ENCODE measurements at regions not wholly inside any gene's neighbourhood (a gene's known extent, or its start where the extent isn't known, plus 50 kb on each side); places are given as distances from the start of the nearest gene placed in this dataset.

DNA sequence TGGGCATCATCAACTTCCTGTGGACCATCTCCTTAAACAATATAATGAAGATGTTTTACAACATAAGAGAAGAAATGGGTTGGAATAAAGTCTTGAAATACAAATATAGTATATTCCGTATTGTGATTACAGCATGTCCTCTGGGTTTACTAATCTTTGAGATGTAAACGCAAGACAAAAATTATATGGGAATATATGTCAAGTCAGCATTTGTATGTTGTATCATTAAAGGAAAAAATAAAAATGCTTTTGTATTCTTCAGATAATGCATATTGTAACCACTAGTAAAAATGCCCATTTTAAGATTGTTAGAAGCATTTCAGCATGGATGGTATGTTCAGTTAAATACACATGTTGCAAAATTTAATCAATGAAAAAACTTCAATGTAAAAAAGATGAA lies 893.3 kb downstream of the FLRT2 start:
- no peak for FAIRE-seq
- no peak overlapping the region for H2AFZ ChIP-seq (ENCODE audit: low read depth, low read length)
- TF ChIP-seq POLR2AphosphoS5 (IDR thresholded peaks at IDR 0.05; ENCODE audit: insufficient read depth, low read depth, low read length): no peak
- H4K20me1 ChIP-seq (replicated peaks; ENCODE audit: control insufficient read depth, extremely low read depth, insufficient read depth, low read length): no peaks in the 10 kb centered on the region
- BruUV-seq (replicated peaks): no TSS peak
- H3K9ac ChIP-seq (replicated peaks; ENCODE audit: extremely low read depth, insufficient read depth, low read length): no peak overlapping the region
- H3K4me2 ChIP-seq (ENCODE audit: insufficient read depth, low read length): no peak overlapping the region
- H3K4me3 ChIP-seq (replicated peaks in 1 of 3; ENCODE audit: insufficient read depth in 1 of 3, low read depth in 1 of 3, low read length in 3 of 3): no peak overlapping the region
- no peak for DNase-seq (ENCODE audit: low read depth, low spot score)
- no peaks in the 10 kb centered on the region for H3K36me3 ChIP-seq (ENCODE audit: control insufficient read depth in 2 of 2, extremely low read depth in 1 of 2, insufficient read depth in 2 of 2, low read length in 2 of 2)
- ChIA-PET POLR2A (no interaction called here), CTCF (no interaction called here)
- H3K9me3 ChIP-seq (replicated peaks; ENCODE audit: control insufficient read depth, insufficient read depth, low read length): peaks cover 5% of the 10 kb centered on the region
- dilution Hi-C loops (cut with MboI; ENCODE audit: extremely low pct_ligation_motif_present, low sequenced_read_pairs) (no loop called here), intact Hi-C loops (cut with micrococcal nuclease) (no loop called here)
- no peaks in the 10 kb centered on the region for H3K27me3 ChIP-seq (ENCODE audit: control insufficient read depth in 2 of 2, insufficient read depth in 2 of 2, low read length in 2 of 2)
- H3K27ac ChIP-seq (ENCODE audit: insufficient read depth, low read depth, low read length): no peak overlapping the region
- no peaks in the 10 kb centered on the region for H3K4me1 ChIP-seq (ENCODE audit: control insufficient read depth, extremely low read depth, insufficient read depth, low read length)
- H3K79me2 ChIP-seq (ENCODE audit: control insufficient read depth, insufficient read depth, low read length): no peaks in the 10 kb centered on the region
- H3K9me1 ChIP-seq (replicated peaks; ENCODE audit: control insufficient read depth, extremely low read depth, insufficient read depth, low read length): no peaks in the 10 kb centered on the region

DNA sequence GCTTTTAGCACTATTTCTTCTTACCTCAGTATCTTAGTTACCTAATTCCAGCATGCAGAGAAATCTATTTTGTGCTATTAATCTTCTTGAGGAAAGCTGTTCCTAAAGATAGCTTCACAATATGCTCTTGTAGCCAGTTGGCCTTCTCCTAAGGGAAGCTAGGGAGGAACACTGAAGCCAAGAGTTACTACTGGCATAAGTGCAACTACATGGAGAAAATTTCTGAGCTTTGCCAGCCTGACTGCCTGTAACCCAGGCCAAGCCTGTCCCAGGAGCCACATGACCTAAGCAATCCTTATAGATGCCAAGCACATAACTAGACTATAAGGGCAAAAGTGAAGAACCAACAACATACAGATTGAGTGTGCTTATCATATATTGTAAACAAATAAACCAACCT lies 890.2 kb downstream of the FLRT2 start:
- no peak overlapping the region for H3K27ac ChIP-seq (ENCODE audit: insufficient read depth, low read depth, low read length)
- no peaks in the 10 kb centered on the region for H3K79me2 ChIP-seq (ENCODE audit: control insufficient read depth, insufficient read depth, low read length)
- no peak overlapping the region for H3K4me2 ChIP-seq (ENCODE audit: insufficient read depth, low read length)
- ChIA-PET POLR2A (no interaction called here), CTCF (no interaction called here)
- no TSS peak for BruUV-seq (replicated peaks)
- dilution Hi-C loops (cut with MboI; ENCODE audit: extremely low pct_ligation_motif_present, low sequenced_read_pairs): no loop called here
- intact Hi-C loops (cut with micrococcal nuclease): no loop called here
- peaks cover 5% of the 10 kb centered on the region for H3K9me3 ChIP-seq (replicated peaks; ENCODE audit: control insufficient read depth, insufficient read depth, low read length)
- no peaks in the 10 kb centered on the region for H3K9me1 ChIP-seq (replicated peaks; ENCODE audit: control insufficient read depth, extremely low read depth, insufficient read depth, low read length)
- H2AFZ ChIP-seq (ENCODE audit: low read depth, low read length): no peak overlapping the region
- TF ChIP-seq, protein P1, sequence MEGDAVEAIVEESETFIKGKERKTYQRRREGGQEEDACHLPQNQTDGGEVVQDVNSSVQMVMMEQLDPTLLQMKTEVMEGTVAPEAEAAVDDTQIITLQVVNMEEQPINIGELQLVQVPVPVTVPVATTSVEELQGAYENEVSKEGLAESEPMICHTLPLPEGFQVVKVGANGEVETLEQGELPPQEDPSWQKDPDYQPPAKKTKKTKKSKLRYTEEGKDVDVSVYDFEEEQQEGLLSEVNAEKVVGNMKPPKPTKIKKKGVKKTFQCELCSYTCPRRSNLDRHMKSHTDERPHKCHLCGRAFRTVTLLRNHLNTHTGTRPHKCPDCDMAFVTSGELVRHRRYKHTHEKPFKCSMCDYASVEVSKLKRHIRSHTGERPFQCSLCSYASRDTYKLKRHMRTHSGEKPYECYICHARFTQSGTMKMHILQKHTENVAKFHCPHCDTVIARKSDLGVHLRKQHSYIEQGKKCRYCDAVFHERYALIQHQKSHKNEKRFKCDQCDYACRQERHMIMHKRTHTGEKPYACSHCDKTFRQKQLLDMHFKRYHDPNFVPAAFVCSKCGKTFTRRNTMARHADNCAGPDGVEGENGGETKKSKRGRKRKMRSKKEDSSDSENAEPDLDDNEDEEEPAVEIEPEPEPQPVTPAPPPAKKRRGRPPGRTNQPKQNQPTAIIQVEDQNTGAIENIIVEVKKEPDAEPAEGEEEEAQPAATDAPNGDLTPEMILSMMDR (IDR thresholded peaks at IDR 0.05; ENCODE audit: extremely low read depth in 1 of 2, insufficient read depth in 1 of 2, low read depth in 1 of 2, low read length in 2 of 2): no peak
- no peak for TF ChIP-seq EZH2 (IDR thresholded peaks at IDR 0.05; ENCODE audit: borderline replicate concordance, low read depth, low read length, severe bottlenecking)
- TF ChIP-seq GATA2 (IDR thresholded peaks at IDR 0.05; ENCODE audit: insufficient read depth, insufficient read length, low read depth, low read length): no peak
- TF ChIP-seq, protein P2, sequence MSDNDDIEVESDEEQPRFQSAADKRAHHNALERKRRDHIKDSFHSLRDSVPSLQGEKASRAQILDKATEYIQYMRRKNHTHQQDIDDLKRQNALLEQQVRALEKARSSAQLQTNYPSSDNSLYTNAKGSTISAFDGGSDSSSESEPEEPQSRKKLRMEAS (IDR thresholded peaks at IDR 0.05; ENCODE audit: insufficient read depth, insufficient read length): no peak
- no peak for TF ChIP-seq POLR2A (IDR thresholded peaks at IDR 0.05; ENCODE audit: low read depth, low read length)
- no peak for TF ChIP-seq JUN (IDR thresholded peaks at IDR 0.05; ENCODE audit: borderline replicate concordance, insufficient read depth, insufficient read length, low read depth)
- no peak for TF ChIP-seq FOS (IDR thresholded peaks at IDR 0.05; ENCODE audit: borderline replicate concordance, insufficient read depth, low read length)
- TF ChIP-seq MYC (IDR thresholded peaks at IDR 0.05; ENCODE audit: low read depth, low read length): no peak
- no peak for TF ChIP-seq POLR2AphosphoS5 (IDR thresholded peaks at IDR 0.05; ENCODE audit: insufficient read depth, low read depth, low read length)
- DNase-seq (ENCODE audit: low read depth, low spot score): no peak
- H3K27me3 ChIP-seq (ENCODE audit: control insufficient read depth in 2 of 2, insufficient read depth in 2 of 2, low read length in 2 of 2): no peaks in the 10 kb centered on the region
- H3K4me1 ChIP-seq (ENCODE audit: control insufficient read depth, extremely low read depth, insufficient read depth, low read length): no peaks in the 10 kb centered on the region
- no peaks in the 10 kb centered on the region for H3K36me3 ChIP-seq (ENCODE audit: control insufficient read depth in 2 of 2, extremely low read depth in 1 of 2, insufficient read depth in 2 of 2, low read length in 2 of 2)
- H4K20me1 ChIP-seq (replicated peaks; ENCODE audit: control insufficient read depth, extremely low read depth, insufficient read depth, low read length): no peaks in the 10 kb centered on the region
- FAIRE-seq: no peak
- H3K9ac ChIP-seq (replicated peaks; ENCODE audit: extremely low read depth, insufficient read depth, low read length): no peak overlapping the region
- H3K4me3 ChIP-seq (replicated peaks in 1 of 3; ENCODE audit: insufficient read depth in 1 of 3, low read depth in 1 of 3, low read length in 3 of 3): no peak overlapping the region
